22Rv1 (cell line): ENCODE measurements at regions not wholly inside any gene's neighbourhood (a gene's known extent, or its start where the extent isn't known, plus 50 kb on each side); places are given as distances from the start of the nearest gene placed in this dataset.

Source experiments
- ZFX ChIP-seq: fragments of 450-650 bp; IDR thresholded peaks from 2 replicates; pipeline ENCODE4 v1.6.1; 2017; ENCODE audit warnings: antibody characterized with exemption, borderline replicate concordance
- TF ChIP-seq, protein P1 (sequence below): fragments of 450-650 bp; IDR thresholded peaks from 2 replicates; pipeline ENCODE4 v1.5.1; 2017; ENCODE audit warnings: mild to moderate bottlenecking

DNA sequence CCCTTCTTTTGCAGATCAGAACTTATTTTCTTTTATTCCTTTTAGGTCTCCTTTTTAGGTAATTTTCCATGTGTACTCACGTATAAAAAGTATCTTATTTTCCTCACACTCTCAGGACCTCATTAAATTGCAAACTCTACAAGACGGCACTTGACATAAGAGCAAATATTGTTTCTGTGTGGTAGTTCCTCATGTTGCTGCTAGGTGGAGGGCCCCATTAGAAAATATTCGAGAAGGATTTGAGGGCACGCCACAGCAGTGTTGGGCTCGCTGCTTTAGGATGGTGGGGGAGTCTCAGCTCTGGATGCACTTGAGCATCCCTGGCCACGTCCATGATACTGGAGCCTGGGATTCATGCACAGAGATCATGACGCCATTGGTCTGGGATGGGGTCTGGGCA is 64.9 kb upstream of the ZFP64 start:
- TF ChIP-seq, protein P1, sequence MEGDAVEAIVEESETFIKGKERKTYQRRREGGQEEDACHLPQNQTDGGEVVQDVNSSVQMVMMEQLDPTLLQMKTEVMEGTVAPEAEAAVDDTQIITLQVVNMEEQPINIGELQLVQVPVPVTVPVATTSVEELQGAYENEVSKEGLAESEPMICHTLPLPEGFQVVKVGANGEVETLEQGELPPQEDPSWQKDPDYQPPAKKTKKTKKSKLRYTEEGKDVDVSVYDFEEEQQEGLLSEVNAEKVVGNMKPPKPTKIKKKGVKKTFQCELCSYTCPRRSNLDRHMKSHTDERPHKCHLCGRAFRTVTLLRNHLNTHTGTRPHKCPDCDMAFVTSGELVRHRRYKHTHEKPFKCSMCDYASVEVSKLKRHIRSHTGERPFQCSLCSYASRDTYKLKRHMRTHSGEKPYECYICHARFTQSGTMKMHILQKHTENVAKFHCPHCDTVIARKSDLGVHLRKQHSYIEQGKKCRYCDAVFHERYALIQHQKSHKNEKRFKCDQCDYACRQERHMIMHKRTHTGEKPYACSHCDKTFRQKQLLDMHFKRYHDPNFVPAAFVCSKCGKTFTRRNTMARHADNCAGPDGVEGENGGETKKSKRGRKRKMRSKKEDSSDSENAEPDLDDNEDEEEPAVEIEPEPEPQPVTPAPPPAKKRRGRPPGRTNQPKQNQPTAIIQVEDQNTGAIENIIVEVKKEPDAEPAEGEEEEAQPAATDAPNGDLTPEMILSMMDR, result no peak
- TF ChIP-seq ZFX, result no peak
